ENCODE measurements at regions not wholly inside any gene's neighbourhood (a gene's known extent, or its start where the extent isn't known, plus 50 kb on each side); places are given as distances from the start of the nearest gene placed in this dataset.

GRCh38 chr11:30172158-30172557 is 58.7 kb upstream of the FSHB start:
- TF ChIP-seq, protein P1, sequence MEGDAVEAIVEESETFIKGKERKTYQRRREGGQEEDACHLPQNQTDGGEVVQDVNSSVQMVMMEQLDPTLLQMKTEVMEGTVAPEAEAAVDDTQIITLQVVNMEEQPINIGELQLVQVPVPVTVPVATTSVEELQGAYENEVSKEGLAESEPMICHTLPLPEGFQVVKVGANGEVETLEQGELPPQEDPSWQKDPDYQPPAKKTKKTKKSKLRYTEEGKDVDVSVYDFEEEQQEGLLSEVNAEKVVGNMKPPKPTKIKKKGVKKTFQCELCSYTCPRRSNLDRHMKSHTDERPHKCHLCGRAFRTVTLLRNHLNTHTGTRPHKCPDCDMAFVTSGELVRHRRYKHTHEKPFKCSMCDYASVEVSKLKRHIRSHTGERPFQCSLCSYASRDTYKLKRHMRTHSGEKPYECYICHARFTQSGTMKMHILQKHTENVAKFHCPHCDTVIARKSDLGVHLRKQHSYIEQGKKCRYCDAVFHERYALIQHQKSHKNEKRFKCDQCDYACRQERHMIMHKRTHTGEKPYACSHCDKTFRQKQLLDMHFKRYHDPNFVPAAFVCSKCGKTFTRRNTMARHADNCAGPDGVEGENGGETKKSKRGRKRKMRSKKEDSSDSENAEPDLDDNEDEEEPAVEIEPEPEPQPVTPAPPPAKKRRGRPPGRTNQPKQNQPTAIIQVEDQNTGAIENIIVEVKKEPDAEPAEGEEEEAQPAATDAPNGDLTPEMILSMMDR (IDR thresholded peaks at IDR 0.05; ENCODE audit: low read depth, low read length): no peak
- H3K27me3 ChIP-seq (ENCODE audit: insufficient read depth, low read depth, severe bottlenecking): no peaks in the 10 kb centered on the region
- DNase-seq: no peak
- no peak overlapping the region for H3K4me3 ChIP-seq (ENCODE audit: low read depth, low read length)
- H3K9me3 ChIP-seq (ENCODE audit: severe bottlenecking): peaks cover under 1% of the 10 kb centered on the region
- H3K36me3 ChIP-seq: no peaks in the 10 kb centered on the region
- H3K27ac ChIP-seq: no peak overlapping the region

- DNase-seq: peak; percentile 58
- peaks cover 6% of the 10 kb centered on the region for H3K9me3 ChIP-seq (ENCODE audit: severe bottlenecking)
- H3K27ac ChIP-seq: no peak overlapping the region
- H3K36me3 ChIP-seq: no peaks in the 10 kb centered on the region
- H3K4me3 ChIP-seq (ENCODE audit: low read depth, low read length): no peak overlapping the region
- TF ChIP-seq, protein P1 (IDR thresholded peaks at IDR 0.05; ENCODE audit: low read depth, low read length): no peak
- H3K27me3 ChIP-seq (ENCODE audit: insufficient read depth, low read depth, severe bottlenecking): no peaks in the 10 kb centered on the region
Measured at GRCh38 chr11:30172883-30173311, 57.9 kb upstream of the FSHB start.

GRCh38 chr11:30174265-30175020 is 56.4 kb upstream of the FSHB start:
- Histone ChIP-seq H3K27ac (no peak overlapping the region), H3K9me3 (ENCODE audit: severe bottlenecking) (peaks cover 6% of the 10 kb centered on the region), H3K4me3 (ENCODE audit: low read depth, low read length) (no peak overlapping the region), H3K27me3 (ENCODE audit: insufficient read depth, low read depth, severe bottlenecking) (no peaks in the 10 kb centered on the region), H3K36me3 (no peaks in the 10 kb centered on the region)
- no peak for DNase-seq
- TF ChIP-seq, protein P1 (IDR thresholded peaks at IDR 0.05; ENCODE audit: low read depth, low read length): no peak

All from WERI-Rb-1 (cell line).